Esophagus (tissue), 2 donors: ENCODE measurements at regions not wholly inside any gene's neighbourhood (a gene's known extent, or its start where the extent isn't known, plus 50 kb on each side); places are given as distances from the start of the nearest gene placed in this dataset.
A peak's percentile ranks its signal among the peaks of the same experiment; 100 is the strongest.

Source experiments
- H3K27ac ChIP-seq, 2 donors: one replicate each; pipeline ENCODE4 v1.5.1; 2013; ENCODE audit warnings: low read depth in 2 of 2, mild to moderate bottlenecking in 2 of 2, inconsistent platforms in 1 of 2, low read length in 1 of 2, moderate library complexity in 1 of 2
- H3K27me3 ChIP-seq, 2 donors: one replicate each; pipeline ENCODE4 v1.6.1; 2013; ENCODE audit warnings: low read length in 2 of 2, control low read depth in 1 of 2, mild to moderate bottlenecking in 1 of 2; ENCODE audit not compliant: insufficient read depth in 2 of 2, control insufficient read depth in 1 of 2
- H3K36me3 ChIP-seq, 2 donors: one replicate each; pipeline ENCODE4 v1.6.1; 2013; ENCODE audit warnings: low read length in 1 of 2; ENCODE audit not compliant: control insufficient read depth in 2 of 2, insufficient read depth in 2 of 2
- H3K4me1 ChIP-seq, 2 donors: one replicate each; pipeline ENCODE4 v1.6.1; 2013; ENCODE audit warnings: low read length in 1 of 2; ENCODE audit not compliant: control insufficient read depth in 2 of 2, insufficient read depth in 2 of 2
- H3K4me3 ChIP-seq, 2 donors: one replicate each; pipeline ENCODE4 v1.5.1; 2013; ENCODE audit warnings: low read length in 2 of 2, mild to moderate bottlenecking in 2 of 2, low read depth in 1 of 2, moderate library complexity in 1 of 2
- H3K9me3 ChIP-seq, 2 donors: one replicate each; pipeline ENCODE4 v1.6.1; 2013; ENCODE audit warnings: mild to moderate bottlenecking in 2 of 2, low read depth in 1 of 2, low read length in 1 of 2, moderate library complexity in 1 of 2; ENCODE audit not compliant: control insufficient read depth in 2 of 2, insufficient read depth in 1 of 2
- WGBS, 2 donors: extraction: QIAGEN DNeasy Blood & Tissue Kit; methylation state at CpG; one replicate each; pipeline ENCODE4 v1.1.7; 2013; 5-methylcytosine and 5-hydroxymethylcytosine counted together
- donor health status: healthy with polysubstance abuse.
- donor health status: Bipolar disorder and iron deficiency.

GRCh38 chr13:73292127-73292526 is 233.3 kb downstream of the KLF5 start:
- Histone ChIP-seq H3K9me3 (no peaks in the 10 kb centered on the region), H3K27me3 (no peaks in the 10 kb centered on the region), H3K27ac (no peak overlapping the region), H3K4me3 (no peak overlapping the region), H3K36me3 (no peaks in the 10 kb centered on the region), H3K4me1 (no peaks in the 10 kb centered on the region)
- 94 to 100% methylated on average over 1 of the region's 1 CpG for WGBS, 2 donors

- H3K27me3 ChIP-seq = no peaks in the 10 kb centered on the region
- WGBS, 2 donors = 43 to 51% methylated on average over 4 of the region's 4 CpGs
- H3K4me1 ChIP-seq = no peaks in the 10 kb centered on the region
- no peak overlapping the region for H3K27ac ChIP-seq
- no peaks in the 10 kb centered on the region for H3K9me3 ChIP-seq
- no peaks in the 10 kb centered on the region for H3K36me3 ChIP-seq
- H3K4me3 ChIP-seq = no peak overlapping the region
Measured at GRCh38 chr13:73290844-73291243, 232.0 kb downstream of the KLF5 start.

GRCh38 chr13:73288596-73288995 is 229.8 kb downstream of the KLF5 start:
- Histone ChIP-seq H3K4me3 (no peak overlapping the region), H3K27ac (peak overlapping the region; percentile 26 to 61), H3K36me3 (no peaks in the 10 kb centered on the region), H3K4me1 (no peaks in the 10 kb centered on the region), H3K9me3 (no peaks in the 10 kb centered on the region), H3K27me3 (no peaks in the 10 kb centered on the region)
- WGBS, 2 donors = 81 to 93% methylated on average over 6 of the region's 6 CpGs

- 77 to 89% methylated on average over 3 of the region's 3 CpGs for WGBS, 2 donors
Measured at GRCh38 chr13:73287831-73288230, 229.0 kb downstream of the KLF5 start.

DNA sequence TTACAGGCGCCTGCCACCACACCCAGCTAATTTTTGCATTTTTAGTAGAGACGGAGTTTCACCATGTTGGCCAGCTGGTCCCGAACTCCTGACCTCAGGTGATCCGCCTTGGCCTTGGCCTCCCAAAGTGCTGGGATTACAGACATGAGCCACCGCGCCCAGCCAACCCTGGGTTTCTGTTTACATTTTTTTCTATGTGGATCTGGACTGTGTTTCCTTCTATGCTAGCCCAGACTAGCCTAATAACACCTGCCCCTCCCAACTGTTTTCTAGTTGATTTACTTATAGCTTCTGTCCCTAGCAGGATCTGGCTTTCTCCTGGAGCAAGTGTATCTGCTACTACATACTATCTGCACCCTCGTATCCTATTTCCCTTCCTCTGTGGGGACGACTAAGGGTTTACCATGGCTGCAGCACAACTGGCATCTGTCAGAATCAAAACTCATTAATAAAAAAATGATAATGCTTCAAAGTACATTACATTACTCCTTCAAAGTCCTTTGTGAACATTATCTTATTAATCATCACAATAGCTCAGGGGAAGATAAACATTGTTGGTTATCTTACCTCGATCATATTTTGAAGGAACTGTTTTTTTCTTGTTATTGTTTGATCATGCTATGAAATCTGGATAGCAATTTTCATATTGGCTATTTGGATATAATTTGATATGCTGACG is 228.3 kb downstream of the KLF5 start:
- Histone ChIP-seq H3K36me3 (no peaks in the 10 kb centered on the region), H3K4me1 (no peaks in the 10 kb centered on the region), H3K4me3 (no peak overlapping the region), H3K27ac (peak overlapping the region; percentile 85 to 87), H3K27me3 (no peaks in the 10 kb centered on the region), H3K9me3 (no peaks in the 10 kb centered on the region)
- 55 to 56% methylated on average over 10 of the region's 10 CpGs for WGBS, 2 donors

More at GRCh38 chr13:73287831-73288230, 229.0 kb downstream of the KLF5 start:
- H3K4me3 ChIP-seq = no peak overlapping the region
- H3K27me3 ChIP-seq = no peaks in the 10 kb centered on the region
- H3K36me3 ChIP-seq = no peaks in the 10 kb centered on the region
- H3K9me3 ChIP-seq = no peaks in the 10 kb centered on the region
- no peak overlapping the region for H3K27ac ChIP-seq
- H3K4me1 ChIP-seq = no peaks in the 10 kb centered on the region

DNA sequence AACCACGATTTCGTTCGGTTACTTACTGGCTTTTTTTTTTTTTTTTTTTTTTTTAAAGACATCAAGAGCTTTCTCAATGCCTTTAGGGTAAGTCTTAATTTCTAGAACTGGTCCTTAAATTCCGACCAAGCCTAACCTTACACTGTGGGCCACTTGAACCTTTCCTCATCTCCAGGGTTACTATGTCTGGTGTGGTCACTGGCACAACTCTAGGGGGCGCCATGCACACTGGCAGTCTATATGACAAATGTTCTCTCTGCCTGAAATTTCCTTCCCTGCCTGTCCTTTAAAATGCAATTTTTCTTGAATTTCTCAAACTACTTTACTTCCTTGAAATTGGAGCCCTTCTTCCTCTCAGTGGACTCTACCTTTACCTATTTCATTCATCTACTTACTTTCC is 227.4 kb downstream of the KLF5 start:
- Histone ChIP-seq H3K4me1 (no peaks in the 10 kb centered on the region), H3K4me3 (no peak overlapping the region), H3K27ac (no peak overlapping the region), H3K36me3 (no peaks in the 10 kb centered on the region), H3K27me3 (no peaks in the 10 kb centered on the region), H3K9me3 (no peaks in the 10 kb centered on the region)
- WGBS, 2 donors = 88 to 92% methylated on average over 5 of the region's 5 CpGs

- Histone ChIP-seq H3K4me3 (no peak overlapping the region), H3K27me3 (no peaks in the 10 kb centered on the region), H3K36me3 (no peaks in the 10 kb centered on the region), H3K27ac (no peak overlapping the region), H3K4me1 (no peaks in the 10 kb centered on the region), H3K9me3 (no peaks in the 10 kb centered on the region)
- 82 to 84% methylated on average over 6 of the region's 6 CpGs for WGBS, 2 donors
Measured at GRCh38 chr13:73284081-73284874, 225.5 kb downstream of the KLF5 start.

DNA sequence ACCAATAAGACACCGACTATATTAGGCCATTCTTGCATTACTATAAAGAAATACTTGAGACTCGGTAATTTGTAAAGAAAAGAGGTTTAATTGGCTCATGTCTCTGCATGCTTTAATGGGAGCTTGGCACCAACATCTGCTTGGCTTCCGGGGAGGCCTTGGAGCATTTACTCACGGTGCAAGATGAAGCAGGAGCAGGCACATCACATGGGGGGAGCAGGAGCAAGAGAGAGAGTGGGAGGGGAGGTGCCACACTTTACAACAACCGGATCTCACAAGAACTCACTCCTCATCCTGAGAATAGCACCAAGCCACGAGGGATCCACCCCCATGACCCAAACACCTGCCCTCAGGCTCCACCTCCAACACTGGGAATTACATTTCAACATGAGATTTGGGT is 224.8 kb downstream of the KLF5 start:
- Histone ChIP-seq H3K4me3 (no peak overlapping the region), H3K9me3 (no peaks in the 10 kb centered on the region), H3K36me3 (no peaks in the 10 kb centered on the region), H3K27ac (no peak overlapping the region), H3K27me3 (no peaks in the 10 kb centered on the region), H3K4me1 (no peaks in the 10 kb centered on the region)
- WGBS, 2 donors = 43 to 57% methylated on average over 6 of the region's 6 CpGs

GRCh38 chr13:73281746-73282145 is 222.9 kb downstream of the KLF5 start:
- Histone ChIP-seq H3K27ac (no peak overlapping the region), H3K36me3 (no peaks in the 10 kb centered on the region), H3K4me1 (no peaks in the 10 kb centered on the region), H3K4me3 (no peak overlapping the region), H3K27me3 (no peaks in the 10 kb centered on the region), H3K9me3 (no peaks in the 10 kb centered on the region)
- 76 to 91% methylated on average over 2 of the region's 2 CpGs for whole genome bisulfite sequencing, 2 donors

DNA sequence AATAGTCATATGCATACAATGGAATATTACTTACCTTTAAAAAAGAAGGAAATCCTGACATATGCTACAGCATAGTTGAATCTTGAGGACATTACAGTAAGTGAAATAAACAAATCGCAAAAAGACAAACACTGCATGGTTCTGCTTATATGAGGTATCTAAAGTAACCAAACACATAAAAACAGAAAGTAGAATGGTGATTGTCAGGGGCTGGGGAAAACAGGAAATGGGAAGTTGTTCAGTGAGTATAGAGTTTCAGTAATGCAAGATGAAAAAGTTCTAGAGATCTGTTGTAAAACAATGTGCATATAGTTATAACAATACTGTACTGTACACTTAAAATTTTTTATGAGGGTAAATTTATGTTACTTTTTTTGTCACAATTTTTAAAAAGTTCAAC is 219.4 kb downstream of the KLF5 start:
- Histone ChIP-seq H3K4me3 (no peak overlapping the region), H3K36me3 (no peaks in the 10 kb centered on the region), H3K27me3 (no peaks in the 10 kb centered on the region), H3K9me3 (no peaks in the 10 kb centered on the region), H3K4me1 (no peaks in the 10 kb centered on the region), H3K27ac (no peak overlapping the region)
- 81 to 86% methylated on average over 1 of the region's 1 CpG for WGBS, 2 donors
